GM13977 (cell line): ENCODE measurements at regions not wholly inside any gene's neighbourhood (a gene's known extent, or its start where the extent isn't known, plus 50 kb on each side); places are given as distances from the start of the nearest gene placed in this dataset.

Experiments used
- DNase-seq: peaks from one replicate; pipeline ENCODE4 v3.0.0; 2012; ENCODE audit warnings: low spot score
- CTCF ChIP-seq: IDR thresholded peaks from 2 replicates; pipeline ENCODE4 v1.5.1; 2012; ENCODE audit warnings: mild to moderate bottlenecking, control low read depth; ENCODE audit not compliant: insufficient read depth; ENCODE audit errors: extremely low read depth, missing control alignments
- in situ Hi-C: fragments of 300-500 bp; cut with MboI; formaldehyde crosslinking; loops from one replicate; pipeline ENCODE4 v1.12.0; 2022; ENCODE audit warnings: low sequenced_read_pairs, low pct_unique_long_range_greater_than_20kb, mixed read lengths, inconsistent platforms; ENCODE audit not compliant: unreplicated experiment

- TF ChIP-seq CTCF: no peak
- in situ Hi-C loops: no loop called here
- no peak for DNase-seq
Measured at GRCh38 chr7:26556061-26556881, 264.6 kb downstream of the SNX10 start.

GRCh38 chr7:26560526-26561256, 269.0 kb downstream of the SNX10 start:
- no peak for TF ChIP-seq CTCF
- DNase-seq: no peak
- in situ Hi-C loops: no loop called here

- DNase-seq: no peak
- TF ChIP-seq CTCF: no peak
- in situ Hi-C loops: no loop called here
Measured at GRCh38 chr7:26562841-26563240, 271.2 kb downstream of the SNX10 start.

GRCh38 chr7:26563406-26563805, 271.7 kb downstream of the SNX10 start:
- no peak for TF ChIP-seq CTCF
- no peak for DNase-seq
- in situ Hi-C loops: no loop called here

GRCh38 chr7:26567266-26567665, 275.6 kb downstream of the SNX10 start:
- in situ Hi-C loops: no loop called here
- DNase-seq: no peak
- no peak for TF ChIP-seq CTCF

GRCh38 chr7:26574476-26574875, 282.8 kb downstream of the SNX10 start:
- DNase-seq: no peak
- in situ Hi-C loops: no loop called here
- no peak for TF ChIP-seq CTCF
